ENCODE measurements at regions not wholly inside any gene's neighbourhood (a gene's known extent, or its start where the extent isn't known, plus 50 kb on each side); places are given as distances from the start of the nearest gene placed in this dataset.
A peak's percentile ranks its signal among the peaks of the same experiment; 100 is the strongest.

- Histone ChIP-seq H3K36me3 (no peaks in the 10 kb centered on the region), H3K4me1 (no peaks in the 10 kb centered on the region), H3K27ac (no peak overlapping the region), H3K4me3 (no peak overlapping the region), H3K9me3 (no peaks in the 10 kb centered on the region), H3K27me3 (no peaks in the 10 kb centered on the region)
- intact Hi-C loops (cut with DNase I): no loop called here
- peak in 1 of 2 donors; percentile 65 for DNase-seq (ENCODE audit: low spot score in 2 of 2)
- peak; percentile 44 to 76 (median 75) for TF ChIP-seq CTCF (IDR thresholded peaks at IDR 0.05)
Measured at GRCh38 chr22:22710719-22711531, 66.5 kb downstream of the GGTLC2 start.

- Histone ChIP-seq H3K4me1 (no peaks in the 10 kb centered on the region), H3K9me3 (no peaks in the 10 kb centered on the region), H3K4me3 (no peak overlapping the region), H3K27me3 (no peaks in the 10 kb centered on the region), H3K36me3 (no peaks in the 10 kb centered on the region), H3K27ac (no peak overlapping the region)
- TF ChIP-seq CTCF (IDR thresholded peaks at IDR 0.05): no peak
- no peak for DNase-seq (ENCODE audit: low spot score in 2 of 2)
- intact Hi-C loops (cut with DNase I): no loop called here
Measured at GRCh38 chr22:22711532-22711913, 67.1 kb downstream of the GGTLC2 start.

GRCh38 chr22:22712092-22712658 lies 67.8 kb downstream of the GGTLC2 start:
- DNase-seq (ENCODE audit: low spot score in 2 of 2): peak in 1 of 2 donors; percentile 13
- H3K27ac ChIP-seq: no peak overlapping the region

GRCh38 chr22:22712666-22713365 lies 68.4 kb downstream of the GGTLC2 start:
- intact Hi-C loops (cut with DNase I): no loop called here

More at GRCh38 chr22:22712092-22712658, 67.8 kb downstream of the GGTLC2 start:
- Histone ChIP-seq H3K4me3 (no peak overlapping the region), H3K4me1 (no peaks in the 10 kb centered on the region), H3K27me3 (no peaks in the 10 kb centered on the region), H3K36me3 (no peaks in the 10 kb centered on the region), H3K9me3 (no peaks in the 10 kb centered on the region)
- no peak for TF ChIP-seq CTCF (IDR thresholded peaks at IDR 0.05)
- intact Hi-C loops (cut with DNase I): no loop called here

GRCh38 chr22:22713416-22713815 lies 69.0 kb downstream of the GGTLC2 start:
- intact Hi-C loops (cut with DNase I): no loop called here

More at GRCh38 chr22:22712666-22713365, 68.4 kb downstream of the GGTLC2 start:
- Histone ChIP-seq H3K27me3 (no peaks in the 10 kb centered on the region), H3K4me1 (no peaks in the 10 kb centered on the region), H3K27ac (no peak overlapping the region), H3K4me3 (no peak overlapping the region), H3K36me3 (no peaks in the 10 kb centered on the region), H3K9me3 (no peaks in the 10 kb centered on the region)
- TF ChIP-seq CTCF (IDR thresholded peaks at IDR 0.05): no peak
- peak in 1 of 2 donors; percentile 37 for DNase-seq (ENCODE audit: low spot score in 2 of 2)

More at GRCh38 chr22:22713416-22713815, 69.0 kb downstream of the GGTLC2 start:
- Histone ChIP-seq H3K4me3 (no peak overlapping the region), H3K9me3 (no peaks in the 10 kb centered on the region), H3K27ac (no peak overlapping the region), H3K27me3 (no peaks in the 10 kb centered on the region), H3K4me1 (no peaks in the 10 kb centered on the region), H3K36me3 (no peaks in the 10 kb centered on the region)
- no peak for DNase-seq (ENCODE audit: low spot score in 2 of 2)
- TF ChIP-seq CTCF (IDR thresholded peaks at IDR 0.05): no peak

All from ascending aorta (tissue), 2 donors.